ENCODE measurements at regions not wholly inside any gene's neighbourhood (a gene's known extent, or its start where the extent isn't known, plus 50 kb on each side); places are given as distances from the start of the nearest gene placed in this dataset.

DNA sequence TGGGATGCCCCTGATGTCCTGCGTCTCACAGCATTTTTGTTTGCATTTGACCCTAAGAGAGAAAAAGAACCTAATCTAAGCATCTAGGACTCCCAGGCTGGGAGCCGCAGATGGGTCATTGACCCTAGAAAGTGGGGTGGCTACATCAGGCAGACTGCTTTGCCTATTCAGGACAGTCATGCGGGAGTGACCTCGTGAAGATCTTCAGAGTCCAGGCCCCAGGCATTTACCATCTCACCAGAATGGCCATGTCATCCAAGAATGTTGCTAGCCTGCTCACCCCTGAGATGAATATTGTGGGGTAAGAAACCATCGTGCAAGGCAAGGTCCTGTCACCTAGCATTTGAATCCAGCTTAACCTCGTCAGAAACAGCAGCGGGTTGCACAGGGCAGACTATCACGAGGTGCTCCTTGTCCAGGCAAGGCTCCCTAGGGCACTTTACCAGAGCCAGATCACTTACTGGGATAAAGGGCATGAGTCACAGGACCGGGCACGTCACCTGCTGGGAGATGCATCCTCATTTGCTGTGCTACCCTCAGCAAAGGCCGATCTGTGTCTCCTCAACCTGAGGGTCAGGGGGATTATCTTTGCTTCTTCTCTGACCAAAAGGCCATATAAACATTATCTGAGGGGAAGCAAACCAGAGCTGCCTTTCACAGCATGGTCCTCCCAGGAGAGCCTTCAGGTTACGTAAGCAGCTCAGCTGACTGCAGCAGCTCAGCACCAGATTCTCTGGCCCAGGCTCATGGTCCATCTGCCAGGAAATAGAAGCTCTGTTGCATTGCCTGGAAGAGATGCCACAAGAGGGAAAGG, 162.3 kb downstream of the ACKR3 start:
- no peak overlapping the region for H3K27ac ChIP-seq
- TF ChIP-seq, protein P1, sequence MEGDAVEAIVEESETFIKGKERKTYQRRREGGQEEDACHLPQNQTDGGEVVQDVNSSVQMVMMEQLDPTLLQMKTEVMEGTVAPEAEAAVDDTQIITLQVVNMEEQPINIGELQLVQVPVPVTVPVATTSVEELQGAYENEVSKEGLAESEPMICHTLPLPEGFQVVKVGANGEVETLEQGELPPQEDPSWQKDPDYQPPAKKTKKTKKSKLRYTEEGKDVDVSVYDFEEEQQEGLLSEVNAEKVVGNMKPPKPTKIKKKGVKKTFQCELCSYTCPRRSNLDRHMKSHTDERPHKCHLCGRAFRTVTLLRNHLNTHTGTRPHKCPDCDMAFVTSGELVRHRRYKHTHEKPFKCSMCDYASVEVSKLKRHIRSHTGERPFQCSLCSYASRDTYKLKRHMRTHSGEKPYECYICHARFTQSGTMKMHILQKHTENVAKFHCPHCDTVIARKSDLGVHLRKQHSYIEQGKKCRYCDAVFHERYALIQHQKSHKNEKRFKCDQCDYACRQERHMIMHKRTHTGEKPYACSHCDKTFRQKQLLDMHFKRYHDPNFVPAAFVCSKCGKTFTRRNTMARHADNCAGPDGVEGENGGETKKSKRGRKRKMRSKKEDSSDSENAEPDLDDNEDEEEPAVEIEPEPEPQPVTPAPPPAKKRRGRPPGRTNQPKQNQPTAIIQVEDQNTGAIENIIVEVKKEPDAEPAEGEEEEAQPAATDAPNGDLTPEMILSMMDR (conservative IDR thresholded peaks at IDR 0.05) = no peak

DNA sequence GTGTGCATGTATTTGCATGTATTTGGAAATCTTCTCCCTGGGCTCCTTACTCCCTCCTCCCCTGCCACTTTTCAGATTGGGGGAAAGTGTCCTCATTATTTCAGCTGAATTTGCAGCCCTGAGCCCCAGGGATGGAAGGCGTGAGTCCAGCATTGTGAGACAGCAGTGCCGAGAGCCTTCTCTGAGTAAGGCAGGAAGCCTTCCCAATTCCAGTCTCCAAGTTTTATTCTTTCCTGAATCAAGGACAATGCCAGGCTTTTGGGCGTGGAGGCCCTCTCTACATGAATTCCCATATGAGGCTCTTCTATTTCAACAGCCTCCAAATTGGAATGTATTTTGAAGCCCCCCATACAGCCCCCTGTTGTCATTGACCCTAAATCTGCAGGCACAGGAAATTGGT, 163.5 kb downstream of the ACKR3 start:
- H3K27ac ChIP-seq = no peak overlapping the region
- TF ChIP-seq, protein P1 (conservative IDR thresholded peaks at IDR 0.05) = no peak

DNA sequence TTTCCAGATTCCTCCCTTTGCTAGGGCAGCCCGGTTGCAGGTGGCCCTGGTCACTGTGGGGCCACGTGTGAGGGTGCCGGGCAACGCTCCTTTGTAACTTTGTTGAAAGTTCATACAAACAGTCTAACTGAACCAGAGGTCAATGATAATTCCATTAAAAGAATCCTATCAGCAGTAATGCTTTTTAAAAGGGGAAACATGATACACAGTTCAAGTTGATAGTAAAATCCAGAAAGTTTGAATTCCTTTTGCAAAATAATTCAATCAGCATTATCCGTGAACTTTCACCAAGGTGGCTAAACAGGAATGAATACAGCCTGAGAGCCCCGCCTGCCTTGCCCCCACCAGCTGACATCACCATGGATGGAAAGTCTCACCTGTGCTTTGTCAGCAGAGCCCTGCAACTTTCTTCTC, 166.2 kb downstream of the ACKR3 start:
- TF ChIP-seq, protein P1 (conservative IDR thresholded peaks at IDR 0.05) = no peak
- no peak overlapping the region for H3K27ac ChIP-seq

DNA sequence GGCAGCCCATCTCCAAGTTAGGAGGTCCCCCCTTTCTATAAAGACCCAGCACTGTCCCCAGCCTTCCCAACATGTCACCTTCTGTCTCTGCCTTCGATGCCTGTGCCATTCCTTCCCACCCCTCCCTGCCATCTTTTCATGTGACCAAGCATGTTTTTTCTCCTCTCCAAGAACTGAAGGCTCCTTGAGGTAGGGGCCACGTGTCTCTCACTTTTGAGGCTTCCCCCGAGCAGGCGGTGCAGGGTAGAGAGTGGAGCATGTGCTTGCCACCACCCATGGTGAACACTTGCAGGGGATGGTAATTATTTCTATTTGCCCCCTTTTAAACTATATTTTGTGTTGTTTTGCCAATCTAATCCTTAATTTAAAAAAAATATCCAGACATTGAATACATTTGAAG, 168.4 kb downstream of the ACKR3 start:
- TF ChIP-seq, protein P1 (conservative IDR thresholded peaks at IDR 0.05) = no peak
- H3K27ac ChIP-seq = no peak overlapping the region

DNA sequence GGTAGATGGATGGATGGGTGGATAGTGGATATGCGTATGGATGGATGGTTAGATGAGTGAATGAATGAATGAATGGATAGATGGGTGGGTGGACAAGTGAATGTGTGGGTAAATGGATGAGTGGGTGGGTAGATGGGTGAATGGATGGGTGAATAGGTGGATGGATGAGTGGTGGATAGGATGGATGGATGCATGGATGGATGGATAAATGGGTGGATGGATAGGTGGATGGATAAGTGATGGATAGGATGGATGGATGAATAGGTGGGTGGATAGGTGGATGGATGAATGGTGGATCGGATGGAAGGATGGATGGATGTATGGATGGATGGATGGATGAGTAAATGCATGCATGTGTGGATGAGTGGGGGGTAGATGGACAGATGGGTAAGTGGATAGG, 169.3 kb downstream of the ACKR3 start:
- H3K27ac ChIP-seq = no peak overlapping the region
- TF ChIP-seq, protein P1 (conservative IDR thresholded peaks at IDR 0.05) = no peak

DNA sequence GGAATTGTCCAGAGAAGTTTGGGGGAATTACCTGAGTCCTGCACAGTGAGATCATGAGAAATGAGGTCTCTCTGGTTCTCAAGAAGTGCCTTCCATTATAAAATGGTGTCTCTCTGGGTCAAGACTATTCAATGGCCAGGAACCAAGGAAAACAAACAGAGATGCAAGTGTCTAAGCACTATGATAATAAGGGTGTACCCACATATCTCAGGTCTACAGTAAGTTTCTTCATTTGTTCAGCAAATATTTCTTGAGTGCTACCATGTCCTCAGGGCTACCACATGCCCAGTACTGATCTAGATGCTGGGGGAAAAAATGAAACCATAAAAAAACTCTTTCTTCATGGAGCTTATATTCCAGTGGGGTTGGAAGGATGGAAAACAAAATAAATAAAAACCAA, 170.0 kb downstream of the ACKR3 start:
- no peak overlapping the region for H3K27ac ChIP-seq
- TF ChIP-seq, protein P1 (conservative IDR thresholded peaks at IDR 0.05) = no peak

DNA sequence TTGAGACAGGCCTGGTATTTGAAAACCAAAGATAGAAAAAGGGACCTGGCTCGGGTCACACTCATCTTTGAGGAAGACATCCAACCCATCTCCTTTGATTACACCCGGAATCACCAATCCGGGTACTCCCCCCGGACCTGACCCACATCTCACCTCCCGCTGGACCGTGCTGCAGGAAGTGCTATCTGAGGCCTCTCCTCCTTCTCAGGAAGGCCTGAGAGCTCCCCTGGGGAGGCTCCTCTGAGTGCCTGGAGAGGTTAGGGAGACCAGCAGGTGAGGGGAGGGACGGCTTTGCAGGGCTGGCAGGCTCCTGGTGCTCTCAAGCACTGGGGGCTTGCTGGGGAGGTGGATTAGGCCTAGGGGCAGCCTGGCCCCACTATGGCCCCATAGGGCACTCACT, 170.9 kb downstream of the ACKR3 start:
- TF ChIP-seq, protein P1 (conservative IDR thresholded peaks at IDR 0.05) = no peak
- no peak overlapping the region for H3K27ac ChIP-seq

Measured in VCaP (cell line).